GM20000 (cell line): ENCODE measurements at regions not wholly inside any gene's neighbourhood (a gene's known extent, or its start where the extent isn't known, plus 50 kb on each side); places are given as distances from the start of the nearest gene placed in this dataset.

Source experiments
- DNase-seq: peaks from one replicate; pipeline ENCODE4 v3.0.0; 2012; ENCODE audit warnings: low spot score
- CTCF ChIP-seq: IDR thresholded peaks from 2 replicates; pipeline ENCODE4 v1.5.1; 2012; ENCODE audit warnings: mild to moderate bottlenecking, control low read depth; ENCODE audit errors: extremely low read depth, missing control alignments

GRCh38 chr11:39236916-39237315, 2222.5 kb downstream of the LRRC4C start:
- TF ChIP-seq CTCF: no peak
- no peak for DNase-seq

GRCh38 chr11:39221550-39222138, 2237.8 kb downstream of the LRRC4C start:
- DNase-seq: no peak
- no peak for TF ChIP-seq CTCF

GRCh38 chr11:39220501-39221230, 2238.8 kb downstream of the LRRC4C start:
- TF ChIP-seq CTCF: no peak

GRCh38 chr11:39220069-39220468, 2239.4 kb downstream of the LRRC4C start:
- no peak for DNase-seq

More at GRCh38 chr11:39220501-39221230, 2238.8 kb downstream of the LRRC4C start:
- no peak for DNase-seq

GRCh38 chr11:39209981-39210380, 2249.5 kb downstream of the LRRC4C start:
- no peak for DNase-seq
- no peak for TF ChIP-seq CTCF

More at GRCh38 chr11:39220069-39220468, 2239.4 kb downstream of the LRRC4C start:
- no peak for TF ChIP-seq CTCF

GRCh38 chr11:39205236-39205995, 2254.0 kb downstream of the LRRC4C start:
- TF ChIP-seq CTCF: no peak
- no peak for DNase-seq

- no peak for TF ChIP-seq CTCF
Observed at GRCh38 chr11:39192671-39193070, 2266.8 kb downstream of the LRRC4C start.

More at GRCh38 chr11:39192671-39193070, 2266.8 kb downstream of the LRRC4C start:
- no peak for DNase-seq
